GM18909 (cell line): ENCODE measurements at regions not wholly inside any gene's neighbourhood (a gene's known extent, or its start where the extent isn't known, plus 50 kb on each side); places are given as distances from the start of the nearest gene placed in this dataset.
"Not testable (repeated sequence)": the region's sequence is repeated elsewhere in the genome, so short reads cannot be mapped to it uniquely, and the experiment has no call there.

ENCODE experiments used
- ATAC-seq: cut with Tn5 transposase; IDR thresholded peaks from one replicate; pipeline ENCODE4 v1.9.1; 2021; ENCODE audit warnings: mild to moderate bottlenecking; ENCODE audit not compliant: unreplicated experiment, poor library complexity

- ATAC-seq: no peak
These were observed 196.3 kb upstream of the SPRY1 start for GRCh38 chr4:123200051-123200940.

- no peak for ATAC-seq
These were observed 191.9 kb upstream of the SPRY1 start for GRCh38 chr4:123204737-123205136.

GRCh38 chr4:123206016-123206415 is 190.6 kb upstream of the SPRY1 start:
- ATAC-seq: no peak

- ATAC-seq: no peak
These were observed 187.2 kb upstream of the SPRY1 start for GRCh38 chr4:123209436-123209835.

GRCh38 chr4:123215536-123215935 is 181.1 kb upstream of the SPRY1 start:
- ATAC-seq: no peak

- ATAC-seq: no peak
These were observed 180.1 kb upstream of the SPRY1 start for GRCh38 chr4:123216543-123216942.

- no peak for ATAC-seq
These were observed 179.6 kb upstream of the SPRY1 start for GRCh38 chr4:123216946-123217345.

GRCh38 chr4:123217664-123218063 is 178.9 kb upstream of the SPRY1 start:
- no peak for ATAC-seq

GRCh38 chr4:123218981-123219380 is 177.6 kb upstream of the SPRY1 start:
- no peak for ATAC-seq

GRCh38 chr4:123229286-123229685 is 167.3 kb upstream of the SPRY1 start:
- no peak for ATAC-seq

- no peak for ATAC-seq
These were observed 166.5 kb upstream of the SPRY1 start for GRCh38 chr4:123230061-123230460.

GRCh38 chr4:123232439-123232838 is 164.2 kb upstream of the SPRY1 start:
- no peak for ATAC-seq

GRCh38 chr4:123233136-123233768 is 163.3 kb upstream of the SPRY1 start:
- ATAC-seq: no peak

GRCh38 chr4:123234955-123235354 is 161.6 kb upstream of the SPRY1 start:
- no peak for ATAC-seq

- ATAC-seq: no peak
These were observed 161.2 kb upstream of the SPRY1 start for GRCh38 chr4:123235431-123235830.

- no peak for ATAC-seq
These were observed 160.0 kb upstream of the SPRY1 start for GRCh38 chr4:123236606-123237005.

GRCh38 chr4:123240286-123240685 is 156.3 kb upstream of the SPRY1 start:
- ATAC-seq: not testable (repeated sequence)

GRCh38 chr4:123243220-123243619 is 153.4 kb upstream of the SPRY1 start:
- ATAC-seq: not testable (repeated sequence)

- ATAC-seq: peak; percentile 81
These were observed 152.5 kb upstream of the SPRY1 start for GRCh38 chr4:123244137-123244536.

- no peak for ATAC-seq
These were observed 150.5 kb upstream of the SPRY1 start for GRCh38 chr4:123246085-123246484.

- ATAC-seq: no peak
These were observed 148.4 kb upstream of the SPRY1 start for GRCh38 chr4:123248085-123248659.
